ENCODE measurements at regions not wholly inside any gene's neighbourhood (a gene's known extent, or its start where the extent isn't known, plus 50 kb on each side); places are given as distances from the start of the nearest gene placed in this dataset.
"Not testable (repeated sequence)": the region's sequence is repeated elsewhere in the genome, so short reads cannot be mapped to it uniquely, and the experiment has no call there.

GRCh38 chr5:97545886-97546535 lies 363.0 kb upstream of the RIOK2 start:
- no peak for DNase-seq

DNA sequence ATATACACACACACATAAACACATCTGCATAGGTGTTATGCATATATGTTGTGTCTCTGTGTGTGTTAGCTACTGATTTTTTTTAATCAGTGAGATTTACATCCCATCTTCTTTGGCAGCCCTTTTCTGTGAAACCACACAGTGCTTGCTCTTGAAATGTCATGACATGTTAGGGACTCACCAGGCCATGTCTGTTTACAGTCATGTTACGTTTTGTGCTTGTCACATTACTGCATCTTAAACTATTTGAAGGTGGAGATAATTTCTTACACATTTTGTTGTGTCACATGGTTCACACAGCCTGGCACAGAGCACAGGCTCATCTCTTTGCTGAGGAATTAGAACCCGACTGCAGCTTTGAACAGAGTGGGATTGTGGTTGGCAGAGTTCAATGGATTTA lies 364.4 kb upstream of the RIOK2 start:
- DNase-seq = no peak

GRCh38 chr5:97547999-97548738 lies 365.1 kb upstream of the RIOK2 start:
- no peak for DNase-seq

- DNase-seq = no peak
Measured at GRCh38 chr5:97548739-97549080, 365.7 kb upstream of the RIOK2 start.

DNA sequence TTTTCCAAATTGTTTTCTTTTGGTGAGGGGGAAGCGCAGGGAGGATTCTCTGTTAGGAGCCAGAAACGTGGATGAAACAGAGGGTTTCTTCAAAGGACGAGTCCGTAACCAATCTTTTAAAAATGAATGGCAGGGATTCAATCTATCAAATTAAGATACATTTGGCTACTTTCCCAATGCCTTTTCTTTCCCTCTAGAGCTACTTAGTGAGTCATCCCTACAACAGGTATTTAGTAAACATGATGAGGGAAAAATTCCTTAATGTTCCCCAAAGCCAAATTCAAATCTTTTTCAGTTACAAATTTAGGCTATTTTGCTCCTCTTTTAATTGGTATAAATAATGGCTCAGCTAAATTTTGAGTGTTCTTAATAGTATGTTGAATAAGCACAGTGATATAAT lies 366.4 kb upstream of the RIOK2 start:
- no peak for DNase-seq

GRCh38 chr5:97550164-97550563 lies 367.1 kb upstream of the RIOK2 start:
- DNase-seq = no peak

- DNase-seq = no peak
Measured at GRCh38 chr5:97550818-97551217, 367.8 kb upstream of the RIOK2 start.

- DNase-seq = no peak
Measured at GRCh38 chr5:97553604-97554452, 370.8 kb upstream of the RIOK2 start.

- DNase-seq = no peak
Measured at GRCh38 chr5:97554977-97555643, 372.1 kb upstream of the RIOK2 start.

GRCh38 chr5:97555644-97555981 lies 372.6 kb upstream of the RIOK2 start:
- DNase-seq = no peak

DNA sequence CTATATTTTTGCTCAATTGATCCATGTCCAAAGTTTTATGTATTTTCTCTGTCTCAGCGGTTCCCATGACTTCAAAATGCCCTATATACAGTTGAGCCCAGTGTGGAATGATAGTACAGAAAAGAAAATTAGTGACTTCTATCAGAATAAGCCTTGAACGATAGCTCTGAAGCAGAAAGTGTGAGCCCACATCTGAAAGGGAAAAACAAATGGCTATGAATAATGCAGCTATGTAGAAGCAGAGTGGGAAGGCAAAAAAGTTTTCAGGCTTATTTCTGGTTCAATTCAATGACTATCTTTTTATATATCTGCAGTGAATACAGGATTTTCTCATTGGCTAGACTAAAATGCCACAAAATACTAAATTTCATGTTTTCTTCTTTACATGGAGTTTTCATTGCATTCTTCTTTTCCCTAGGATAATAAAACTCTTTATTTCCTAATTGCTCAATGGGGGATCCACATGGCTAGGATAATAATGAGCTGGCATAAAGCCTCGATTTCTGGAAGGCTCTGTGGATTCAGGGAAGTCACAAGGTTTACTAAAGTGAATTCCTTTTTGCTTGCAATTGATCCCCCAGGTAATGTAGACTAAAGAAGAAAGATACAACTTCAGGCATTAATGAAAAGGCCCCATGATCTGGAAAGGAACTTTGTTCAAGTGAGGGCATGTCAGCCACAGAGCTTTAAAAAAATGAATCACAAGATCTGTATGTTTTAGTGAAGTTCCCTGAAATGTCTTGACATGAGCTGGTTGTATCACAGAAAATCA lies 377.0 kb upstream of the RIOK2 start:
- DNase-seq = no peak

GRCh38 chr5:97560599-97560993 lies 377.5 kb upstream of the RIOK2 start:
- DNase-seq = no peak

DNA sequence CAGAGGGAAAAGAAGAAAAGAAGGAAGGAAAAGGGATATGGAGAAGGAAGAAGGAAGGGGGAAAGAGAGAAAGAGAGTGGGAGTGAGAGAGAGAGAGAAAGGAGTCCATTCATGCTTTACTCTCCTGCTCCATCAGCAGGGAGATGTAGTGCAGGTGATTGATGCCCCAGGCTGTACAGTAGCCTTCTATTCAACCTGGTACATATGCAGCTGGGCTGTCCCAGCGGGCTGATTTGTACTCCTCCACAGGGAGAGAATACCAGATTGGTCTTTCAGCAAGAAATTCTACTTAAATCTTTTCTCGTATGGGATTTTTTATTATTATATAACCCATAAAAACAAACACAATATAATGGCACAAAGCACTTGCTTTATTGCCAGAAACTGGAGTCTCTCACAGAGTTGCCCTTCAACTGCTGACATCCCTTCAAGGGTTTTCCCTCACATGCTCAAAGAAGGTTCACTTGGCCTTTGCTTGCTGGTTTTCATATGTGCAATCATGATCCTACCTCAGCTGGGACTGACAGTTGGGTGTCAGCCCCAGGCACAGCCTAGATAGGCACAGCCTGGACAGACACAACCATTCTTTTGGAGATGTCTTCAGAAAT lies 380.1 kb upstream of the RIOK2 start:
- no peak for DNase-seq

DNA sequence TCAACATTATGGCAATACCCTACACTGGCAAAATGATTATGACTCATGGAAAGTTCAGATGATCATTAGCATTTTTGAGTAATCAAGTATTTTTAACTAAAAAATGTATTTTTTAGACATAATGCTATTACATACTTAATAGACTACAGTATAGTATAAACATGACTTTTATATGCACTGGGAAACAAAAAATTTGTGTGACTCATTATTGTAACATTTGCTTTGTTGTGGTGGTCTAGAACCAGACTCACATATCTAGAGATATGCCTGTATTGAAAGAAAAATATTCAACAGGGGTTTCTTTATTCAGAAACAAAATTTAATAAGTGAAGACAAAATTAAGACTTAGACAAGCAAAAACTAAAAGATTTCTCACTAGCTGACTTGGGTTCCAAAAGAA lies 385.3 kb upstream of the RIOK2 start:
- no peak for DNase-seq

GRCh38 chr5:97570242-97570641 lies 387.2 kb upstream of the RIOK2 start:
- DNase-seq = no peak

DNA sequence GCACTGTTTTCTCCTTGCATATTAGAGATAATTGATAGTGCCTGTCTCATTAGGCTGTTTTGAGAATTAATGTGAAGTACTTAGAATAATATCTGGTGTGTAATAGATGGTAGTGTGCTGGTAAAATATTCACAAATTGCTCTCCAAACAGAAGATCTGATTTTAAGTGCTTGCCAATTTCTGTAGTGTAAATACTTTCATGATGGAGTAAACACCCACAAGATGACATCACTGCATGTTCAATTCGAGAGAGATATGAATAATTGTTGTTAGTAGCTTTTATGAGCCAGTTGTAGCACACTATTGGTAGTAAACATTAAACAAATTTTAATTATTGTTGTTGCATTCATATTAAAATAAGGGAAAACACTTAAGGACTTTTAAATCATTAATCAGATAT lies 392.3 kb upstream of the RIOK2 start:
- no peak for DNase-seq

- no peak for DNase-seq
Measured at GRCh38 chr5:97576956-97577355, 393.9 kb upstream of the RIOK2 start.

- DNase-seq = not testable (repeated sequence)
Measured at GRCh38 chr5:97579977-97580376, 396.9 kb upstream of the RIOK2 start.

GRCh38 chr5:97580746-97581145 lies 397.7 kb upstream of the RIOK2 start:
- no peak for DNase-seq

GRCh38 chr5:97591781-97592180 lies 408.7 kb upstream of the RIOK2 start:
- DNase-seq = no peak

GRCh38 chr5:97600486-97600885 lies 417.4 kb upstream of the RIOK2 start:
- no peak for DNase-seq

DNA sequence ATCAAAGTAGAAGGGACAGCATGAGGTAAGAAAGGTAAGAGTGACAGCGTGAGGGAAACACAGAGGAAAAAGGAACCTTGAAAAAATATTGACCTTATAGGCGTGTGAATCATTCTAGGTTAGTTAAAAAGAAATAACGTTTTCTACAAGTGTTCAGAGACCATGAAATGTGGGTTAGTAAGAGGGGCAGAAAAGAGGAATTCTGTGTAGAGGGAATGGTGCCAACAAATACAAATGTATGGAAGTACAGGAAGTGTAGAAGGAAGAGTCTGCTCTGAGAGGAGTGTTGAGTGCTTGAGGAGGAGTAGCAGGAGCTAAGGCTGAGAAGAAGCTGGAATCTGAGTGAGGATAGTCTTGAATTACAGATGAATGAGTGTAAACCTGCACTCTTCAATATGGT lies 418.6 kb upstream of the RIOK2 start:
- no peak for DNase-seq

Data from NCI-H82 (cell line).